ENCODE measurements at regions not wholly inside any gene's neighbourhood (a gene's known extent, or its start where the extent isn't known, plus 50 kb on each side); places are given as distances from the start of the nearest gene placed in this dataset.

- no peak for TF ChIP-seq JUND (IDR thresholded peaks at IDR 0.05; ENCODE audit: low read depth)
- DNase-seq (ENCODE audit: low read depth in 1 of 2, low spot score in 1 of 2), result peak in 1 of 2 experiments; percentile 5
- in situ Hi-C loops (cut with HindIII; ENCODE audit: low pct_unique_long_range_greater_than_20kb, low sequenced_read_pairs), result no loop called here
Measured at GRCh38 chr3:24586920-24587319, 92.3 kb upstream of the THRB start.

- TF ChIP-seq JUND (IDR thresholded peaks at IDR 0.05; ENCODE audit: low read depth), result no peak
- in situ Hi-C loops (cut with HindIII; ENCODE audit: low pct_unique_long_range_greater_than_20kb, low sequenced_read_pairs), result no loop called here
- no peak for DNase-seq (ENCODE audit: low read depth in 1 of 2, low spot score in 1 of 2)
Measured at GRCh38 chr3:24588629-24589512, 94.2 kb upstream of the THRB start.

GRCh38 chr3:24589513-24589851 is 94.8 kb upstream of the THRB start:
- DNase-seq (ENCODE audit: low read depth in 1 of 2, low spot score in 1 of 2), result no peak
- TF ChIP-seq JUND (IDR thresholded peaks at IDR 0.05; ENCODE audit: low read depth), result no peak
- in situ Hi-C loops (cut with HindIII; ENCODE audit: low pct_unique_long_range_greater_than_20kb, low sequenced_read_pairs), result no loop called here

- no peak for TF ChIP-seq JUND (IDR thresholded peaks at IDR 0.05; ENCODE audit: low read depth)
- DNase-seq (ENCODE audit: low read depth in 1 of 2, low spot score in 1 of 2), result no peak
- in situ Hi-C loops (cut with HindIII; ENCODE audit: low pct_unique_long_range_greater_than_20kb, low sequenced_read_pairs), result no loop called here
Measured at GRCh38 chr3:24589931-24590880, 95.6 kb upstream of the THRB start.

GRCh38 chr3:24591191-24591590 is 96.5 kb upstream of the THRB start:
- no peak for DNase-seq (ENCODE audit: low read depth in 1 of 2, low spot score in 1 of 2)
- in situ Hi-C loops (cut with HindIII; ENCODE audit: low pct_unique_long_range_greater_than_20kb, low sequenced_read_pairs), result no loop called here
- no peak for TF ChIP-seq JUND (IDR thresholded peaks at IDR 0.05; ENCODE audit: low read depth)

DNA sequence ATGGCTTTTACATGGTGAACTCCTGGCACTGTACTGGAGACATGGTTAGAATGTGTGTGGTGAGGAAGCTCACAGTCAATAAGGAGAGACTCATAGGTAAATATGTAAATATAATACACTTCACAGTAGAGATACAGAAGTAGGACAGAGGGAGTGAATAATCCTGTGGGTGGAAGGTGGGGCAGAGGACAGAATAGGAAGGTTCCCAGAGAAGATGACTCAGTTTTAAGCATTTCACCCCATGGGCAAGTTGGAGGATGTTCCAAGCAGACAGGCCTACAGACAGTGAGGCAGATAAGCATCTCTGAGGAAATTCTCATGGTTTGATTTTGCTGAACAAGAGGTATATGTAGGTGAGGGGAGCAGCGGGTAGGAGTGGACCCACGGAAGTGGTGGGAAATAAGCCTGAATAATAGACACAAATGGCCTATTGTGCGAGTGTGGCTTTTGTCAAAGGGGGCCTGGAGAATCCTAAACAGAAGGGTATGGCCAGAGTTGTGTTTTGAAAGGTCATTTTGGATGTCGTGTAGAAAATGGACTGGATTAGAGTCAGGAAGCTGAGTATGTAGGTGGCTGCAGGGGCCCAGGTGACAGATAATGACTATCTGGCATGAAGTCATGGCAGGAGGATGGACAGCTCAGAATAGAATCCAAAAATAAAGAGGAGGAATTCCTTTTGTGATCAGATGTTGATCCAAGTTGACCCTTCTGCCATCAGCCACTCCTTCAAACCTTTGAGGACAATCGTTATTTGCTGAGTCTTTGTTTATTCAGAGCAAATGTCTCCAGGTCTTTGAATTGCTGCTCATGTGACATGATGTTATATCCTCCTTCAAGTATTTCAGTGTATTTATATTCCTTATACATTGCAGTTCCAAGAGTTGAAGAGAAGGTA is 97.3 kb upstream of the THRB start:
- no peak for TF ChIP-seq JUND (IDR thresholded peaks at IDR 0.05; ENCODE audit: low read depth)
- in situ Hi-C loops (cut with HindIII; ENCODE audit: low pct_unique_long_range_greater_than_20kb, low sequenced_read_pairs), result no loop called here
- DNase-seq (ENCODE audit: low read depth in 1 of 2, low spot score in 1 of 2), result no peak

GRCh38 chr3:24594161-24594560 is 99.5 kb upstream of the THRB start:
- TF ChIP-seq JUND (IDR thresholded peaks at IDR 0.05; ENCODE audit: low read depth), result no peak
- in situ Hi-C loops (cut with HindIII; ENCODE audit: low pct_unique_long_range_greater_than_20kb, low sequenced_read_pairs), result no loop called here
- DNase-seq (ENCODE audit: low read depth in 1 of 2, low spot score in 1 of 2), result no peak

- no peak for TF ChIP-seq JUND (IDR thresholded peaks at IDR 0.05; ENCODE audit: low read depth)
- in situ Hi-C loops (cut with HindIII; ENCODE audit: low pct_unique_long_range_greater_than_20kb, low sequenced_read_pairs), result no loop called here
Measured at GRCh38 chr3:24595796-24596195, 101.1 kb upstream of the THRB start.

GRCh38 chr3:24596626-24597025 is 102.0 kb upstream of the THRB start:
- in situ Hi-C loops (cut with HindIII; ENCODE audit: low pct_unique_long_range_greater_than_20kb, low sequenced_read_pairs), result no loop called here
- no peak for TF ChIP-seq JUND (IDR thresholded peaks at IDR 0.05; ENCODE audit: low read depth)
- no peak for DNase-seq (ENCODE audit: low read depth in 1 of 2, low spot score in 1 of 2)

More at GRCh38 chr3:24595796-24596195, 101.1 kb upstream of the THRB start:
- no peak for DNase-seq (ENCODE audit: low read depth in 1 of 2, low spot score in 1 of 2)

GRCh38 chr3:24598695-24599470 is 104.2 kb upstream of the THRB start:
- TF ChIP-seq JUND (IDR thresholded peaks at IDR 0.05; ENCODE audit: low read depth), result no peak
- DNase-seq (ENCODE audit: low read depth in 1 of 2, low spot score in 1 of 2), result no peak
- in situ Hi-C loops (cut with HindIII; ENCODE audit: low pct_unique_long_range_greater_than_20kb, low sequenced_read_pairs), result no loop called here

- DNase-seq (ENCODE audit: low read depth in 1 of 2, low spot score in 1 of 2), result no peak
- TF ChIP-seq JUND (IDR thresholded peaks at IDR 0.05; ENCODE audit: low read depth), result no peak
- in situ Hi-C loops (cut with HindIII; ENCODE audit: low pct_unique_long_range_greater_than_20kb, low sequenced_read_pairs), result no loop called here
Measured at GRCh38 chr3:24601066-24601939, 106.7 kb upstream of the THRB start.

Data from T47D (cell line).